GM18519 (cell line): ENCODE measurements at regions not wholly inside any gene's neighbourhood (a gene's known extent, or its start where the extent isn't known, plus 50 kb on each side); places are given as distances from the start of the nearest gene placed in this dataset.

Experiments
- ATAC-seq: cut with Tn5 transposase; IDR thresholded peaks from one replicate; pipeline ENCODE4 v1.9.1; 2021; ENCODE audit warnings: mild to moderate bottlenecking, moderate library complexity; ENCODE audit not compliant: unreplicated experiment, low FRiP score

DNA sequence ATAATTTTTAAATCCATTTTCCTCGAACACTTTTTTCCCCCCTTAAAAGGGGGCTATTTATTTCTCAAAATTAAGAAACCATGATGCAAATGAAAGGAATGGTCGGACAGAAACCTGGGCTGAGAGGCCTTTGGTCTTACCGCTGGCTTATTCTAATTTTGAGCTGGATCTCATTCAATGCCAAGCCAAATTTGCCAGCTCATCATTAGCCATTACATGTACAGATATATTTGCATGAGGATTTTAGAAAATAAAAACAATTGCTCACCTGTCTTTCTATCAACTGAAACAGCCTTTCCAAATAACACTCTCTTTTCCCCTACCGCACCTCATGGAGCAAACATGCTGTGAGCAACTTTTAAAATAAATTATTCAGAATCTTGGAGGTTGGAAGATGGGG is 219.5 kb upstream of the DTNBP1 start:
- ATAC-seq = no peak

DNA sequence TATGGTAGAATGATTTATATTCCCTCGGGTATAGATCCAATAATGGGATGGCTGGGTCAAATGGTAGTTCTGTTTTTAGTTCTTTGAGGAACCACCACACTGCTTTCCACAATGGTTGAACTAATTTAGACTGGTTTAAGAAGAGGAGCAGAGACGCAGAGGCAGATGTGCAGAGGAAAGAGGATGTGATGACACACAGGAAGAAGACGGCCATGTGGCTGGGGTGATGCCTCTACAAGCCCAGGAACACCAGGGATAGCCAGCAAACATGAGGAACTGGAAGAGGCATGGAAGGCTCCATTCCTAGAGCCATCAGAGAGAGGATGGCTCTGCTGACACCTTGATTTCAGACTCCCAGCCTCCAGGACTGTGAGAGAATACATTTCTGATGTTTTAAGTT is 218.3 kb upstream of the DTNBP1 start:
- ATAC-seq = no peak

DNA sequence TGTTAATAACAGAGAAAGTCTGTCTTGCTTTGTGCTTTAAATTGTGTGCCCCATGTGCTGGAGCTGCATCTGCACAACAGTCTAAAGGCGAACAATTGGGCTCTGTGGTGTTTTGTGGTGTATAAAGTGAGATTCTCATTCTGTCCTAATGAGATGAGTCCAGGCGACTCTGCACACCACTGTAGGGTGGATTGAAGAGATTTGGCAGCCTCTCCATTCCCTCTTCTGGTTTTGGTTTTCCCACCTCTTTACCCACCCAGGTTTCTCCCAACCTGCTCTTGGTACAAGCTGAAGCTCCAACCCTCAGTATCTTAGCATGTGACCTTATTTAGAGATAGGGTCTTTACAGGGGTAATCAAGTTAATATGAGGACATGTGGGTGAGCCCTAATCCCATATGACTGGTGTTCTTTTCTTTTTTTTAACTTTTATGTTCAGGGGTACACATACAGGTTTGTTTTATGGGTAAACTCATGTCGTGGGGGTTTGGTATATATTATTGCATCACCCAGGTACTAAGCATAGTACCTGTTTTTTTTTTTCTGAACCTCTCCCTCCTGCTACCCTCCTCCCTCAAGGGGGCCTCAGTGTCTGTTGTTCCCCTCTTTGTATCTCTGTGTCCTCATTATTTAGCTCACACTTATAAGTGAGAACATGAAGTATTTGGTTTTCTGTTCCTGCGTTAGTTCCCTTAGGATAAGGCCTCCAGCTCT is 217.6 kb upstream of the DTNBP1 start:
- no peak for ATAC-seq

DNA sequence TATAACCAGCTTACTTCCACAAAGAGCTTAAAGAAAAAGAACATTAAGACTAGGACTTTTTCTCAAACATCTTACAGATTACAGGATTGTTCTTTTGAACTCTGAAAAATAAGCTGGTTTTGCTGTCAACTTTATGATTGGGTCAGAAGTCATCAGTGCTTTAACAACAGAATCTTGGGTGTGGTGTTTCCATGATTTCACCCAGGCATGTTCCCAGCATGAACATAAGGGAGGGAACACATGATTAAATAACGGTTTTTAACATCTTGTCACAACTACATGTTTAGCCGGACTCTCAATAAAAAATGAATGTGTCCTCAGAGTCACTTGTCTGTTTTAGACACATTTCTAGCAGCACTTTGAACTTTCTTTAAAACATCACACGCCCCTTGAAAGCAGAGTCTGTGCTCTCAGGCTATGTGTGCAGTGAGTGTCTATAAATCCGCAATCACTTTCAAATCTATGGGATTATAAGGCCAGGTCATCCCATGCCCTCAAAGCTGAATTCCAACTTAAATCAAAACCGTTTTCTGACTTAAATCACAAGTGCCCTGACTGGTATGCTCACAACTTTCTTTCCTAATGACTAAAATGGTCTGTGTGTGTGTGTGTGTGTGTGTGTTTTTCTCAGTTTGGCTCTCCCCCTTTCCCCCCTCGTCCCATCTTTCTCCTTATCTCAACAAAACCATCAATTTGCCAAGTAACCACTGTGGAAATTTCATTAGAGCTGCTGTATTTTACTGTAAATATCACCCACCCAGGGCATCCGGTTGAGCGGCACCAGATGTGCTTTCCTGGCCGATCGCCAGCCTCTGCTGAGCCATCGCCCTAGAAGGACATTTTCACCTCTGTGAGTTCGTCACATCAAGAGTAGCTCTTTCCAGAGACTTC is 216.8 kb upstream of the DTNBP1 start:
- ATAC-seq = no peak

DNA sequence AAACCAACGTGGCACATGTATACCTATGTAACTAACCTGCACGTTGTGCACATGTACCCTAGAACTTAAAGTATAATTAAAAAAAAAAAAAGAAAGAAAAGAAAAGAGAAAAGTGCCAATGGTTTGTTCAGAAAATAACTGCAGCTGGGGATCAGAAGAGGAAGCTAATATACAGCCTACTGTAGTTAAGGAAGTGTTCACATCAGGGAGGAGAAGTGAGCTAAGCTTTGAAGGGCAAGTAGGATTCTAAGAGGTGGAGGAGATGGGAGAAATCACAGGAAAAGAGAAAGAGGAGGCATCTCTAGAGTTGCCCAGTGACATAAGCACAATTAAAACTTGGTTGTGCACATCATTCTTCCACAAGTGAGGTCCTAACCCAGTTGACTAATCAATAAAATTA is 214.4 kb upstream of the DTNBP1 start:
- no peak for ATAC-seq

DNA sequence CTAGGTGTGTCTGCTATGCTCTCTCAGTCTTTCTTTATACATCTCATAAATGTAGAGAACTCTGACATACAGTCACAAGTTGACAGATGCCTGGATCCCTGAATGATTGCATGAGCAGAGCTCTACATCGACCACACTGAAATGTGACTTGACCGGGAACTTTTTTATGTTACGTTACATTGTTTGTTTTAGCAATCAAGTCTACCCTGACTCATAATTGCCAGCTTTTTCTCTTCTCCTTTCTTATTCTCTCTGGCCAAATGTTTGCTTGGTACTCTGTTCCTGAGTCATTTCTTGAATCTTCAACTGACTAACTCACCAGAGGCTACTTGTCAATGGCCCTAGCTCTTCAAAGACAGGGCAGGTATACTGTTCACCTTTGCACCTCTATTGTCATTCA is 213.6 kb upstream of the DTNBP1 start:
- ATAC-seq = peak; percentile 59

DNA sequence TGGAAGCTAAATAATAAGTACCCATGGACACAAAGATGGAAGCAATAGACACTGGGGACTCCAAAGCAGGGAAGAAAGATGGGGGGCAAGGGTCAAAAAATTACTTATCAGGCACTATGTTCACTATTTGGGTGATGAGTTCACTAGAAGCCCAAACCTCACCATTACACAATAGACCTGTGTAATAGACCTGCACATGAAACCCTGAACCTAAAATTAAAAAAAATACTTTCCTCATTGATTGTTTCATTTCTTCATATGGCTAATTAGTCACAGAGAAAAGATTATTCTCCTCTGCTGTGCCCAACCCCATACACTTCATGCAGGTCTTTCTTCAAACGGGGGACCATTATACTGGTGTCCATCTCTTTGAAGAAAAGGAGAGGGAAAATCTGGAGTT is 213.0 kb upstream of the DTNBP1 start:
- ATAC-seq = no peak

DNA sequence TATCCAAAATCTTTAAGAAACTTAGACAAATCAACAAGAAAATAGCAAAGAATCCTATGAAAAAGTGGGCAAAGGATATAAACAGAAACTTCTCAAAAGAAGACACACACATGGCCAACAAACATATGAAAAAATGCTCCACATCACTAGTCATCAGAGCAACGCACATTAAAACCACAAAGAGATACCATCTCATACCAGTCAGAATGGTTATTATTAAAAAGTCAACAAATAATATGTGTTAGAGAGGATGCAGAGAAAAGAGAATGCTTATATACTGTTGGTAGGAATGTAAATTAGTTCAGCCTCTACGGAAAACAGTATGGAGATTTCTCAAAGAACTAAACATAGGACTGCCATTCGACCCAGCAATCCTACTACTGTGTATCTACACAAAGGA is 212.0 kb upstream of the DTNBP1 start:
- ATAC-seq = no peak

DNA sequence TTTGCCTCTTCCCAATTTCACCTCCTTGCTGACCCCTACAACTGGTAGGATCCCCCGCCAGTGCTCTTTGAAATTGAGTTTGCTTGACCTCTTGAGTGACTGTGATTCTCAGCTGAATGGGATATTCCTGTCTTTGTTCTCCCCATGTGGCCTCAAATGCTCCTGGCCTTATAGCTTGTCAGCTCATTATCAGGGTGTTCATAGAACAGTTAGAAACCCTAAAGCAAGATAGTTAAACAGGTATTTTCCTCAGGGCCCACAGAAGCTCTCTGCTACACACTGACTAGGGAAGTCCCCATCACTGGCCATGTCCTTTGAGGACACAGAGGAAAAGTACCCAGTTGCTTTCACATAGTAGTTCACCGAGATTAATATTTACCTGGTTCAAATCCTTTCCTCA is 211.5 kb upstream of the DTNBP1 start:
- ATAC-seq = no peak

DNA sequence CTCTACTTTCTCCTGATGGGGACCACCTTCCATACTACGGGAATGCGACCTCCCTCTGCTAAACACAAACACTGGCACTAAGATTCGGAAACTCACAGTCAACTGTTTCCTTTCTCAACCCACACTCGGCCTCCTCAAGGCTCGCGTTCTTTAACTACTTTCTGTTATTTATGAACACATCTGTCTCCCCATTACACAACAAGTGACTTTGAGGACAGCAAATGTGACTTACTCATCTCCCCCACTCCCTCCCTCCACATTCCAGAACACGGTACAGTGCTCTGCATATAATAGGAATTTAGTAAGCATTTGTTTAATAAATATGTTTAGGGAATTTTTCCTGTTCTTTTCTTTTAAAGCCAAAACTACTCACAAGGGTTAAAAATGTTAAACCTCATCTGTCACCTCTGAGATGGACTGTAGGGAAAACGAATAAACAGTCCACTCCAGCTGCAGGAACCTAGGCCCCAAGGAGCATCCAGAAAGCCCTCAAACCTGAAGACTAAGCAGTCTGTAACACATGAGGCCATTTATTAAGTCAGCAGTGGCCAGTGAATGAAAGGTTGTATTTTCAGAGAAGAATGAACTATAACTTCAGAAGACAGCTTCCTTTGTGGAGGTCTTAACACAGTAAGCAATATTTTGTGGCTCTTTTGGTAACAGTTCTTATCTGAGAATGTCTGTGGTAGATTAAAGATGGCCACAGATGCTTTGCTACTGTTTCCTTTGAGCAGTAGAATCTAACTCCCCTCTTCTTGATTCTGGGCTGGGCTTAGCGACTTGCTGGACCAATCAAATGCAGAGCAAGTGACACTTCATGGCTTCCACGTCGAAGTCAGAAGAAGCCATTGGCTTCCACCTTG is 209.6 kb upstream of the DTNBP1 start:
- no peak for ATAC-seq

DNA sequence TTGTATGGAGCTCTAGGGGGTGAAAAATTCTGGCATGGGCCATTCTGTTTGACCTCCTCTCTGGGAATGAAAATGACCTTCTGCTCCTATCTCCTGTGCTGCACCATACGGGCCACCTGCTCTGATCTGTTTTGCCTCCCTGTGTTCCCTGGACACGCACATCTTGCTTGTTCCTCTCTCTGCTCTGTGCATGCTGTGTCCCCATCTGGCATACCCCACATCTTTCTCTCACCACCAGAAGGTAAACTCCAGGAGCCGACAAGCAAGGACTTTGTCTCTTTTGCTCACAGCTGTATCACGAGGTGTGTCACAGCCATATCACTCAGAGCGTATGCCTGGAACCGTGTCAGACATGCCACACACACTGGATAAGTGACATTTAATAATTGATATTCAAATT is 208.4 kb upstream of the DTNBP1 start:
- no peak for ATAC-seq

DNA sequence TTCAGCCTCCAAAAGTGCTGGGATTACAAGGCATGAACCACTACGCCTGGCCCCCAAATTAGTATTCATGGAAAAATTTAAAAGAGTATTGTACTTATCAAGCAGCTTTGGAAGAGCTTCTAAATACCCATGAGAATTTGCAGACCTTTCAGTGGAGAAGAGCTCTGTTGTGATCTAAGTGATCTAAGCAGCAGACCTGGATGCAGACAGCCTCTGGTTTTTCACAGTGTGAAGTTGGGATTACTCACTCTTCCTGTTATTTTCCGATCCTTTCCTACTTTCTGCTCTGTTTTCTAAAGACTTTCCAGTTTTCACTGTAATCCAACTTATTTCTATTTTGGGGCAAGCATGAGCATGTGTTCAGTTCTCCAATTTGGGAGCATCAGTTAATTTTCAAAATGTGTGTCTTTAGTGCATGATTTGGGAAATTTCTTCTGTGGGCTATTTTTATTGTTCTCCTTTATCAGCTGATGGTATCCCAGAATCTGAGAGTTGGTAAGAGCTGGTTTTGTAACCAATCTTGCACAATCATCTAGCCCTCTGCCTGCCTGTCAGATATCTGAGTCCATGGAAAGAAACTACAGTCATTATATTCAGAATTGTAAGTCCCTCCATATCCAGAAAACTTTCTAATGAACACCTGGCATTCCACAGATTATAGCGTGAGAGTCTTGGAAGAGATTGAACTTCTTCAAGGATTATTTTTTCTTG is 207.7 kb upstream of the DTNBP1 start:
- ATAC-seq = no peak

DNA sequence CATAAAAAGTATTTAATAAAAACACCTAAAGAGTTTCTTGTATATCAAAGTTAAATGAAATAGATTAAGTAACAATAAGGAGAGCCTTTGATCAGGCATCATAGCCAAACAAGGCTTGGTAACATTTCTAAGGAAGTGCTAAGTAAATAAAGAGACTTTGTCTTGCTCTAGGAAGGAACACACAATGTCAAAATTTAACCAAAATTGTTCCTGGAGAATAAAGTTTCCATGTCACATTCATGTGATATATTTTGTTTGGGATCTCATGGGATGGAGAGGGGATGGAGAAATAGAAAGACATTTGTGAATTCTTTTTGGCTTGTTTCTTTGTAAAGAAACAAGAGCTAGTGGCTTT is 201.9 kb upstream of the DTNBP1 start:
- ATAC-seq = no peak

DNA sequence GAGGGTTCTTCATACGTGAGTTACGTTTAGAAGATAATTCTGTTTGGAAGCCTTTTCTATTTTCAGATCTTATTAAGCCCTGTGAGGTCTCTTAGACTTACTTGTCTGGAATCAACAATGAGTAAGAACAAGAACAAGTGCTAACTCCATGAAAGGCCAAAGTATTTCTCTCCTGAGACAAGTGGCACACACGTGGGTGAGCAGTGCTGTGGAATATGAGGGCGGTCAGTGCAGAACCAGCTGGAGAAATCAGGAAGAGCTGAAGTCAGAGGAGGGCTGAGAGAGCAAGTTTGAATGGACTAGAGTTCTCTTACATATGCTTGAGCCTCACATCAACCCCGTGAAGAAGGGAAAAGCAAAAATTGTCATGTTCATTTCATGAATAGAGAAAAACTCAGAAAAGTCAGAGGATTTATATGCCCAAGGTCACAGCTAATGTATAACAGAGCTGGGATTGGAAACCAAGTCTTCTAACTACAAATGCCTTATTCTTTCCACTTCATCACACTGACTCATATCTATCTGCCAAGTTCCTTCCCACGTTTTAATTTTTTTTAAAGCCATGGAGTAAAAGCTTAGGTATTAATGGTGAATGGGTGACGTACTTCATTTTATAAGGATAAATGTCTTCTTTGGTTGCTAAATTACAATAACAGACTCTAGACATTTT is 201.3 kb upstream of the DTNBP1 start:
- ATAC-seq = no peak

DNA sequence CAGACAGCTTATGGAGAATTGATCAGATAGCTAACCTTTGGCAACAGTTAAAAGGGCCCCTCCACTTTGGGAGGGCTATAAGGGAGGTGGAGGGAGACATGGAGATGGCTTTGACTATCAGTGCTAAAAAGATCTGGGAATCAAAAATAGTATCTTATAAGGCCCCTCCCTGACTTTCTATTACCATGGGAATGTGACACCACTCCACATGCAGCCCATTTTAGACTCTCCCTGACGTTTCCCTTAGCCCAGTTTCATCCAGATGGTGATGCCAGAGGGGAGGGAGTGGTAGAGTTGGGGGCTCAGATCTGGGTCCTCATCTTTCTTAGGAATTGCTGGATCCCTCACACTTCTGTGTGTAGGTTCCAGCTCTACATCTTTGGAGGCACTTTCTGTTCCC is 200.0 kb upstream of the DTNBP1 start:
- ATAC-seq = no peak

DNA sequence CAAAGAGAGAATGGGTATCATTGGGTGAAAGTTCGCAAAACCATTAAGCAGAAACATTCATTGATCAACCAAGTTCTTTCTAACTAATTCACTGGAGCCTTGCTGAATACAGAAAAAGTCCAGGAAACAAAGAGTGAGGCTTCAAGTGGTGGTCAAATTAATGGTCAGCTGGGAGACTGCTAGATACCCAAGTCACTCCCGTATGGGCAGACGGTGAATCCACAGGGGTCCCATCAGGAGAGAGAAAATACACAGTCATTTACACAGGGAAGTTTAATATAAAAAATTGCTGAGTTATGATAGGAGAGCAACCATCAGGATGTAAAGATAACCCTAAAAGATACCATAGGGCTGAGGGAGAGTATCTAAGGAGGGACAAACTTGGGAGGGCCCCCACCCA is 198.7 kb upstream of the DTNBP1 start:
- ATAC-seq = no peak

DNA sequence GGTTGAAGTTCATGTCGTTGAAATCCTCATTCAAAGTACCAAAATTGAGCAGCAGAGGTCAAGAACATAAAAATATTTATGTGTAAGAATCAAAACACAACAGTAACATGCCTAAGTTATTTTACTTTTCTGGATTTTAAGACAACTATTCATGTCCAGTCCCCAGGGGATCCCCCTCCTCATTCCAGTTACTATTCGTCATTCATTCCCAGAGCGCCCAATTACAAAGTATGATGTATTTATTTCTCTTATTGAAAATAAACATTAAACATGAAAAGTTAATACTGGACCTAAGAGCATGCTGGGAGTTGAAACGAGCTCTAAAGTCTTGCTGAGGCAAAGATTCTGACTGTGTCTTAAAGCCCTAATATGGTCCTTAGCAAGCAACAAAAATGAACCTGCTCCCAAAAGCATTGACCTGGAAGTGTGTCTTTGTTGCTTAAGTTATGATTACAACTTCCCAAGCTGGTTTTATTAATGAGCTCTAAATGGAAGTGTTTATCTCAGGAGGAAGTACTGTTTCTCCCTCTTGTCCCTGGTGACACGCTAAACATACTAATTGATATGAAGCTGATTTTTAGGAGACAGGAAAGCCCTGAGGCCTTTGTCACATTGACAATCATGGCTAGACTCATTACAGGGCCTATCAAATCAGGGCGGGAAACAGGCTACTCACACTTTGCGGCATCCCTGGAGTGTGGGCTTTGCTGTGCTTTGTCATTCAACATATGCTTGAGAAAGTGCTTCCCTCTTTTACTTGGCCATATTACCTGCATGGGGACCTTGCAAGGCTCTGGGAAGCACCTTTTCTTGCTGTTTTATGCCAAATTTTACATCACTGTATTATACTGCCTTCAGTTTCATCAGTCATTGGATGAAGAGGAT is 192.2 kb upstream of the DTNBP1 start:
- ATAC-seq = no peak

DNA sequence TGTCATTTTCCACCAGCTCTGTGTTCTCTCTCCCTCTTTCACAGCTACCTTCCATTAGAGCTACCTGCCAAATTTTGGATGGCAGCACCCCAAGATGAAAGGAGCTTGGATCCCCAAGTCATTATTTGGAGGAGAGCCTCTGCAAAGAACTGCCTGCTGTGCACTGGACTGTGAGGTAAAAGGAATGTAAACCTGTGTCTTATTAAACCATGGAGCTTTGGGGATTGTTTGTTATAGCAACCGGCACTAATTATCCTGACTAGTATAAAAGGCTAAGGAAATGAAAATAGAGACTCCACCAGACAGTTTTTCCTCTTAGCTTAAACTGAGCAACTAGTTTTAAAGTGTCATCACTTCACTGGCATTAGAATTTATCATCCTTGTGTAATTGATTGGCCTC is 191.6 kb upstream of the DTNBP1 start:
- no peak for ATAC-seq

DNA sequence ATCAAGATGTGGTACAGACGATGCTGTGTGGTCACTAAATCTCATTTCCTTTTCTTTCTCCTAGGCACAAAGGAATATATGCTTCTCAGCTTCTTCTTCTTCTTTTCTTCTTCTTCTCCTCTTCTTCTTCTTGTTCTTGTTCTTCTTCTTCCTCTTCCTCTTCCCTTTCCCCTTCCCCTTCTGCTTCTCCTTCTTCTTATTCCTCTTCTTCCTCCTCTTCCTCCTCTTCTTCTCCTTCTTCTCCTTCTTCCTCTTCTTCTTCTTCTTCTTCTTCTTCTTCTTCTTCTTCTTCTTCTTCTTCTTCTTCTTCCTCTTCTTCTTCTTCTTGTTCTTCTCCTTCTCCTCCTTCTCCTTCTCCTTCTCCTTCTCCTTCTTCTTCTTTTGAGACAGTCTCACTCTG is 190.4 kb upstream of the DTNBP1 start:
- ATAC-seq = no peak
